OCI-LY7 (cell line): ENCODE measurements at regions not wholly inside any gene's neighbourhood (a gene's known extent, or its start where the extent isn't known, plus 50 kb on each side); places are given as distances from the start of the nearest gene placed in this dataset.
"Not testable (repeated sequence)": the region's sequence is repeated elsewhere in the genome, so short reads cannot be mapped to it uniquely, and the experiment has no call there.

ENCODE experiments used
- BruUV-seq: library from RNA; stranded (reverse); fragments of 400-500 nt; replicated peaks from 2 replicates; lab custom pipeline; 2021; lab: Mats Ljungman, UMichigan
- CTCF ChIA-PET: fragments of 300-600 bp; sonication (Branson Sonifier 250); formaldehyde crosslinking; loops from one replicate; lab custom pipeline; 2022; ENCODE audit warnings: antibody characterized with exemption; ENCODE audit not compliant: unreplicated experiment; lab: Charles Lee
- POLR2A ChIA-PET: fragments of 300-600 bp; sonication (Branson Sonifier 250); formaldehyde crosslinking; loops from one replicate; lab custom pipeline; 2022; ENCODE audit warnings: antibody characterized with exemption; lab: Charles Lee
- DNase-seq: peaks from one replicate; pipeline ENCODE4 v3.0.0-alpha.2; 2015; ENCODE audit warnings: low spot score
- H2AFZ ChIP-seq: fragments of 200-600 bp; sonication (generic), shearing (Covaris generic); 2 replicates; pipeline ENCODE4 v1.6.1; 2014; ENCODE audit warnings: mild to moderate bottlenecking, antibody characterized with exemption, low read length, moderate library complexity
- H3K27ac ChIP-seq: fragments of 200-600 bp; sonication (generic); 2 replicates; pipeline ENCODE4 v1.5.1; 2014; ENCODE audit warnings: mixed run types, low read depth, mild to moderate bottlenecking, moderate library complexity, low read length, inconsistent platforms; ENCODE audit not compliant: poor library complexity, severe bottlenecking
- H3K36me3 ChIP-seq: fragments of 200-600 bp; sonication (generic); 2 replicates; pipeline ENCODE4 v1.6.1; 2014; ENCODE audit warnings: mild to moderate bottlenecking, antibody characterized with exemption, low read length, moderate library complexity, mixed read lengths; ENCODE audit not compliant: insufficient read depth
- H3K4me1 ChIP-seq: fragments of 200-600 bp; sonication (generic); 2 replicates; pipeline ENCODE4 v1.5.1; 2014; ENCODE audit warnings: mild to moderate bottlenecking, low read length; ENCODE audit not compliant: insufficient read depth, poor library complexity, severe bottlenecking
- H3K4me2 ChIP-seq: fragments of 200-600 bp; sonication (generic); 2 replicates; pipeline ENCODE4 v1.6.1; 2014; ENCODE audit warnings: mild to moderate bottlenecking, low read length
- H3K4me3 ChIP-seq: fragments of 200-600 bp; sonication (generic); 2 replicates; pipeline ENCODE4 v1.5.1; 2014; ENCODE audit warnings: mild to moderate bottlenecking, low read depth, low read length; ENCODE audit not compliant: poor library complexity, severe bottlenecking
- H3K79me2 ChIP-seq: fragments of 200-600 bp; sonication (generic); 2 replicates; pipeline ENCODE4 v1.6.1; 2016; ENCODE audit warnings: low read depth, mild to moderate bottlenecking, low read length, moderate library complexity, mixed read lengths; ENCODE audit not compliant: insufficient read depth
- H3K9me2 ChIP-seq: fragments of 200-600 bp; sonication (generic); 2 replicates; pipeline ENCODE4 v1.6.1; 2016; ENCODE audit warnings: mild to moderate bottlenecking, low read length, mixed read lengths; ENCODE audit not compliant: insufficient read depth
- H3K9me3 ChIP-seq: fragments of 200-600 bp; sonication (generic); 2 replicates; pipeline ENCODE4 v1.6.1; 2014; ENCODE audit warnings: mild to moderate bottlenecking, mixed run types, low read length, mixed read lengths
- H4K20me1 ChIP-seq: fragments of 200-600 bp; sonication (generic); 2 replicates; pipeline ENCODE4 v1.6.1; 2014; ENCODE audit warnings: mild to moderate bottlenecking, antibody characterized with exemption, low read length, moderate library complexity, mixed read lengths; ENCODE audit not compliant: insufficient read depth
- CTCF ChIP-seq: fragments of 200-600 bp; sonication (generic); conservative IDR thresholded peaks from 2 replicates; pipeline ENCODE4 v1.5.1; 2014; ENCODE audit warnings: mild to moderate bottlenecking, antibody characterized with exemption, low read length, moderate library complexity, mixed read lengths
- EZH2phosphoT487 ChIP-seq: fragments of 200-600 bp; sonication (generic); IDR thresholded peaks from 2 replicates; pipeline ENCODE4 v1.6.1; 2018; ENCODE audit warnings: low read depth, borderline replicate concordance, mild to moderate bottlenecking, mixed run types, antibody characterized with exemption, low read length, moderate library complexity, mixed read lengths
- intact Hi-C: fragments of 100-400 bp; cut with micrococcal nuclease; formaldehyde crosslinking; loops from one replicate; pipeline ENCODE4 v1.10.0; 2022; ENCODE audit not compliant: unreplicated experiment

GRCh38 chr4:9602389-9602914 lies 158.2 kb downstream of the DEFB131A start:
- POLR2A ChIA-PET, result no interaction called here
- Histone ChIP-seq H3K9me2 (no peaks in the 10 kb centered on the region), H3K9me3 (no peaks in the 10 kb centered on the region), H4K20me1 (no peaks in the 10 kb centered on the region), H3K4me1 (no peaks in the 10 kb centered on the region), H3K4me2 (no peak overlapping the region), H3K79me2 (no peaks in the 10 kb centered on the region), H3K4me3 (no peak overlapping the region), H3K27ac (no peak overlapping the region), H3K36me3 (no peaks in the 10 kb centered on the region), H2AFZ (no peak overlapping the region)
- intact Hi-C loops, result no loop called here
- TF ChIP-seq EZH2phosphoT487 (no peak), CTCF (no peak)
- DNase-seq, result no peak
- no TSS peak for BruUV-seq
- CTCF ChIA-PET, result no interaction called here

- H3K79me2 ChIP-seq, intact Hi-C loops, H3K4me2 ChIP-seq, CTCF ChIA-PET, BruUV-seq, H3K9me2 ChIP-seq, DNase-seq, H2AFZ ChIP-seq, H3K36me3 ChIP-seq, H3K9me3 ChIP-seq, H3K4me3 ChIP-seq, H3K27ac ChIP-seq, H4K20me1 ChIP-seq, H3K4me1 ChIP-seq: not testable (repeated sequence)
- POLR2A ChIA-PET, result interaction anchor here (0.6 kb wide), 1 partner anchor 76 kb away, joined by 6 read pairs; no protein-coding TSS in a partner anchor
These were observed 160.0 kb downstream of the DEFB131A start for GRCh38 chr4:9604031-9604892.

- H3K4me3 ChIP-seq, result not testable (repeated sequence)
These were observed 160.6 kb downstream of the DEFB131A start for GRCh38 chr4:9604893-9605190.

More at GRCh38 chr4:9604893-9605190, 160.6 kb downstream of the DEFB131A start:
- POLR2A ChIA-PET, BruUV-seq, intact Hi-C loops, H3K27ac ChIP-seq, H3K9me3 ChIP-seq, DNase-seq, H3K4me2 ChIP-seq, H3K4me1 ChIP-seq, H3K9me2 ChIP-seq, H3K36me3 ChIP-seq, H3K79me2 ChIP-seq, H4K20me1 ChIP-seq, H2AFZ ChIP-seq, CTCF ChIA-PET: not testable (repeated sequence)
